GM13976 (cell line): ENCODE measurements at regions not wholly inside any gene's neighbourhood (a gene's known extent, or its start where the extent isn't known, plus 50 kb on each side); places are given as distances from the start of the nearest gene placed in this dataset.
"Not testable (repeated sequence)": the region's sequence is repeated elsewhere in the genome, so short reads cannot be mapped to it uniquely, and the experiment has no call there.

Experiments used
- DNase-seq: peaks from one replicate; pipeline ENCODE4 v3.0.0; 2012; ENCODE audit warnings: low spot score
- in situ Hi-C: fragments of 300-500 bp; cut with MboI; formaldehyde crosslinking; loops from one replicate; pipeline ENCODE4 v1.12.0; 2022; ENCODE audit warnings: low sequenced_read_pairs, mixed read lengths, inconsistent platforms; ENCODE audit not compliant: unreplicated experiment
- TF ChIP-seq, protein P1 (sequence below): IDR thresholded peaks from 2 replicates; pipeline ENCODE4 v1.5.1; 2012; ENCODE audit warnings: borderline replicate concordance, mild to moderate bottlenecking; ENCODE audit not compliant: insufficient read depth; ENCODE audit errors: extremely low read depth, missing control alignments, control extremely low read depth

GRCh38 chr2:153532140-153532539 is 53.6 kb upstream of the RPRM start:
- in situ Hi-C loops, result no loop called here
- TF ChIP-seq, protein P1, sequence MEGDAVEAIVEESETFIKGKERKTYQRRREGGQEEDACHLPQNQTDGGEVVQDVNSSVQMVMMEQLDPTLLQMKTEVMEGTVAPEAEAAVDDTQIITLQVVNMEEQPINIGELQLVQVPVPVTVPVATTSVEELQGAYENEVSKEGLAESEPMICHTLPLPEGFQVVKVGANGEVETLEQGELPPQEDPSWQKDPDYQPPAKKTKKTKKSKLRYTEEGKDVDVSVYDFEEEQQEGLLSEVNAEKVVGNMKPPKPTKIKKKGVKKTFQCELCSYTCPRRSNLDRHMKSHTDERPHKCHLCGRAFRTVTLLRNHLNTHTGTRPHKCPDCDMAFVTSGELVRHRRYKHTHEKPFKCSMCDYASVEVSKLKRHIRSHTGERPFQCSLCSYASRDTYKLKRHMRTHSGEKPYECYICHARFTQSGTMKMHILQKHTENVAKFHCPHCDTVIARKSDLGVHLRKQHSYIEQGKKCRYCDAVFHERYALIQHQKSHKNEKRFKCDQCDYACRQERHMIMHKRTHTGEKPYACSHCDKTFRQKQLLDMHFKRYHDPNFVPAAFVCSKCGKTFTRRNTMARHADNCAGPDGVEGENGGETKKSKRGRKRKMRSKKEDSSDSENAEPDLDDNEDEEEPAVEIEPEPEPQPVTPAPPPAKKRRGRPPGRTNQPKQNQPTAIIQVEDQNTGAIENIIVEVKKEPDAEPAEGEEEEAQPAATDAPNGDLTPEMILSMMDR, result no peak
- no peak for DNase-seq

DNA sequence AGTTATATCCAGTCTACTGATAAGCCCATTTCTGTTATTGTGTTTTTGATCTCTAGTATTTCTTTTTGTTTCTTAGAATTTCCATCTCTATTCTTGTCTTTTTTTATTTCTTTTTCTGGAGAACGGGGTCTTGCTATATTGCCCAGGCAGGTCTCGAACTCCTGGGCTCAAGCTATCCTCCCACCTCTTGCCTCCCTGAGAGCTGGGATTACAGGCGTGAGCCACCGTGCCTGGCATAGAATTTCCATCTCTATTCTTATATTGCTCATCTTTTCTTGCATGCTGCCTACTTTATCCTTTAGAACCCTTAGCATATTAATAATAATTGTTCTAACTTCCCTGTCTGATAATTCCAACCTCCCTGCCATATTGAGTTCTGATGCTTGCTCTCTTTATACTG is 55.2 kb upstream of the RPRM start:
- in situ Hi-C loops, DNase-seq: not testable (repeated sequence)

GRCh38 chr2:153534590-153534989 is 56.0 kb upstream of the RPRM start:
- in situ Hi-C loops, DNase-seq: not testable (repeated sequence)

GRCh38 chr2:153536115-153536514 is 57.6 kb upstream of the RPRM start:
- TF ChIP-seq, protein P1, result no peak
- in situ Hi-C loops, result no loop called here
- DNase-seq, result no peak

DNA sequence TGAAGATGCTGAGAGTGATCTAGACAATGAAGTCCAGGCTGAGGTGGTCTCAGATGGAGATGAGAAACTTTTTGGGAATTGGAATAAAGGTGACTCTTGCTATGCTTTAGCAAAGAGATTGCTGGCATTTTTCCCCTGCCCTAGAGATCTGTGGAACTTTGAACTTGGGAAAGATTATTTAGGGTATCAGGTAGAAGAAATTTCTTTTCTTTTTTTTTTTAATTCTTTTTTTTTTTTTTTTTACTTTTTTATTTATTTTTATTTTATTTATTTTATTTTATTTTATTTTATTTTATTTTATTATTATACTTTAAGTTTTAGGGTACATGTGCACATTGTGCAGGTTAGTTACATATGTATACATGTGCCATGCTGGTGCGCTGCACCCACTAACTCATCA is 59.5 kb upstream of the RPRM start:
- DNase-seq, in situ Hi-C loops: not testable (repeated sequence)

GRCh38 chr2:153543635-153544071 is 65.1 kb upstream of the RPRM start:
- DNase-seq, result no peak
- in situ Hi-C loops, result no loop called here
- TF ChIP-seq, protein P1, result no peak

GRCh38 chr2:153546358-153546757 is 67.8 kb upstream of the RPRM start:
- DNase-seq, result no peak
- TF ChIP-seq, protein P1, result no peak
- in situ Hi-C loops, result no loop called here

DNA sequence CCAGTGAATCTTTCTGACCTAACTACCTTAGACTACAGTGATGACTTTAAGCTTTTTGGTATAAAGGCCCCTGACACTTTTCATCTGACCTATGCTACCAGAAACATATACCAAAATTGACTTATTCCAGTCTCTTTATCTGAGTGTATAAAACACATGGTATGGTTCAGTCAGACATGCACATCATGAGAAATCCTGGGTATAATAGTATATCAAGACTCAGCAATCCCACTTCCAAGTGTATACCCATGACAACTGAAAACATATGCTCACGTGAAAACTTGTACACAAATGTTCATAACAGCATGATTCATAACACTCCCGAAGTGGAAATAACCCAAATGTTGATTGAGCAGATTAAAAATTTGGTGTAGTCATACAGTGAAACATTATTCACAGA is 70.0 kb upstream of the RPRM start:
- in situ Hi-C loops, result no loop called here
- TF ChIP-seq, protein P1, result no peak
- no peak for DNase-seq
